Hepatocyte (in vitro differentiated cells): ENCODE measurements at regions not wholly inside any gene's neighbourhood (a gene's known extent, or its start where the extent isn't known, plus 50 kb on each side); places are given as distances from the start of the nearest gene placed in this dataset.

Experiments used
- CTCF ChIP-seq: fragments of 200-600 bp; sonication (generic); IDR thresholded peaks from 2 replicates; pipeline ENCODE4 v1.5.1; 2016; ENCODE audit warnings: antibody characterized with exemption, mild to moderate bottlenecking; ENCODE audit not compliant: poor library complexity
- EZH2 ChIP-seq: fragments of 200-600 bp; sonication (generic); IDR thresholded peaks from 2 replicates; pipeline ENCODE4 v1.6.1; 2016; ENCODE audit warnings: antibody characterized with exemption, mild to moderate bottlenecking, borderline replicate concordance
- EZH2phosphoT487 ChIP-seq: fragments of 200-600 bp; sonication (generic); IDR thresholded peaks from one replicate; pipeline ENCODE4 v1.6.1; 2018; ENCODE audit warnings: antibody characterized with exemption, mild to moderate bottlenecking, low read depth, moderate library complexity; ENCODE audit not compliant: unreplicated experiment, severe bottlenecking

- no peak for TF ChIP-seq EZH2phosphoT487
- TF ChIP-seq CTCF = no peak
- TF ChIP-seq EZH2 = no peak
These were observed 62.0 kb upstream of the PDE7B start for GRCh38 chr6:135789375-135790050.
